ENCODE measurements at regions not wholly inside any gene's neighbourhood (a gene's known extent, or its start where the extent isn't known, plus 50 kb on each side); places are given as distances from the start of the nearest gene placed in this dataset.

DNA sequence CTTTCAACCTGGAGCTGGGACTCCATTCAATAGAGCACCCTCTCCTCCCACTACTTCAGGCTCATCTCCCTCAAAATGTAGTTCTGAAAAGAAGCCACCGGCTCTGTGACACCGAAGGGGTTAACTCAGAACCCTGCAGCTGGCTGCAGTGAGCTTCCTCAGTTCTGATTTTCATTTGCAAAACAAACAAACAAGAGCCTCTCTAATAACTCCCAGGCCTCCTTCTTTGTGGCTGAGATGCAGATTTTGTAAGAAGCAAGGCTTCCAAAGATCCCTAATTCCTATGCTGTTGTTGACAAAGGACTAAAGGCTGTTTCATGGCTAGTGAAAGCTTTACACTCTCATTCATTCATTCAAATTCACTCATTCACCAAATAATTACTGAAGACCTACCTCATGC lies 333.4 kb upstream of the TBX3 start:
- no peak for DNase-seq (ENCODE audit: low read depth)

- no peak for DNase-seq (ENCODE audit: low read depth)
These were observed 329.4 kb upstream of the TBX3 start for GRCh38 chr12:115013236-115013981.

DNA sequence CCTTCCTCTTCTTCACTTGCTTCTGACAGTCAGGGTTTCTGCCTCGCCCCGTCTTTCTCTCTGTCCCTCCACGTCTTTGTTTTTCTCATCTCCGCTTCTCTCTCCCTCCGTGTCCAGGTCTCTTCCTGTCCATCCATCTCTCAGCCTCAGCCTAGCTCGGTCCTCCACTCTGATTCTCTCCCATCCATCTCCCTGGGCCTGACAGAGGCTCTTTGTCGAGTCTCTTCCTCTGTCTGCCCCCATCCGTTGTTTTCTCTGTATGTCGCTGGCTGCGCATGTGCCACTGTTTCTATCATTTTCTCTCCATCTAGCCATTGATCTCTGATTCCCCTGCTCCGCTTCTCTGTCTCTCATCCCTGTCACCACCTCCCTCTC lies 328.9 kb upstream of the TBX3 start:
- DNase-seq (ENCODE audit: low read depth) = no peak

GRCh38 chr12:115011703-115012102 lies 327.7 kb upstream of the TBX3 start:
- no peak for DNase-seq (ENCODE audit: low read depth)

GRCh38 chr12:115010324-115010995 lies 326.5 kb upstream of the TBX3 start:
- peak; percentile 31 for DNase-seq (ENCODE audit: low read depth)

- no peak for DNase-seq (ENCODE audit: low read depth)
These were observed 325.0 kb upstream of the TBX3 start for GRCh38 chr12:115008929-115009328.

- DNase-seq (ENCODE audit: low read depth) = no peak
These were observed 320.6 kb upstream of the TBX3 start for GRCh38 chr12:115004470-115005146.

DNA sequence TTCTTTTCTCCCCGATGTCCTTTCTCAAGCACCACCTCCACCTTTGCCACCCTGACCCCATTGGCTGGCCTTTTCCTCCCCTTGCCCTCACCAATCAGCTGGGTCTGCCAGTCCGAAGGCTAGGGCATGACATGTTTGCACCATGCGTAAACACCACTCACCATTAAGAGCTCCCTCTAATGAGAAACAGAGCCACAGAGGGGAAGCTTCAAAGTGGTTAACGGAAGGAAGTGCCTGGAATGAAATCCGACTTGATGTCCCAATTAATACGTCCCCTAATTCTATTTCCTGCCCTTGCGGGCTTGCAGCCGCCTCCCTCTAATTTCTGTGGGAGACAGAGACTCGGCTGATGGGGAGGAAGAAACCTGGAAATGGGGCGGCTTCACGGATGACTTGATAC lies 318.5 kb upstream of the TBX3 start:
- no peak for DNase-seq (ENCODE audit: low read depth)

- no peak for DNase-seq (ENCODE audit: low read depth)
These were observed 317.7 kb upstream of the TBX3 start for GRCh38 chr12:115001571-115002180.

DNA sequence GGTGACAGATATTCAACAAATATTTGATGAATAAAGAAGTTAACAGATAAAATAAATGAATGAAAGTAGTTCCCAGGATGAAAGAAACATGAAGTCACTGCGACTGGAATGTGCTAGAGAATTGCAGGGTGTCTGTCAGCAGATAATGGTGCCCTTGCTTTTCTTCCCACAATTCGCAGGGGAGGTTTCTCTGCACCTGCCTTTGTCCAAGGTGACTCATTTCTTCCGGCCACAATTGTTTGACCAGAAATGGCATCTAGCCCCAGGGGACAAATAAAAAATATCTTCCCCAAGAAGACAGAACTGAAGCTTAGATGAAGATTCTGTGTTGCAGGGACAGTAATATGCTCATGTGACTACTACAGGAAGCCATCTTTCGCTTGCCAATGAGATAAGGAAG lies 316.1 kb upstream of the TBX3 start:
- DNase-seq (ENCODE audit: low read depth) = peak; percentile 18

DNA sequence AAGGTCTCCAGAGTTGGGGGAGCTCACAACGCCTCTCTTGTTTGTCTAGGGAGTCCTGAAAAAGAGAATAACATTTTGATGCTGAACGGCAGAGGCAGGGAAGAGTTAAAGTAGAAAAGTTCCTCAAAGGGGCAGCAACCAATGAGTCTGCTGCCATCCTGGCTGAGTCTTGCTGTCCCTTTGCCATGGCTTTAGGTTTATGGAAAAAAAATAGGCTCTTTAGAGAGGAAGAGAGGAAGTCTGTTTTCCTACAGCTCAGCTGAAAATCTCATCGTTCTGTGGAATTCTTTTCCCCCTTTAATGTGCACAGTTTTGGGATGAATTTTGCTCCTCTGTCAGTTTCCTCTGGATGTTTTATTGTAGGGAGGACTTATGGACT lies 314.8 kb upstream of the TBX3 start:
- no peak for DNase-seq (ENCODE audit: low read depth)

GRCh38 chr12:114998118-114998749 lies 314.3 kb upstream of the TBX3 start:
- no peak for DNase-seq (ENCODE audit: low read depth)

DNA sequence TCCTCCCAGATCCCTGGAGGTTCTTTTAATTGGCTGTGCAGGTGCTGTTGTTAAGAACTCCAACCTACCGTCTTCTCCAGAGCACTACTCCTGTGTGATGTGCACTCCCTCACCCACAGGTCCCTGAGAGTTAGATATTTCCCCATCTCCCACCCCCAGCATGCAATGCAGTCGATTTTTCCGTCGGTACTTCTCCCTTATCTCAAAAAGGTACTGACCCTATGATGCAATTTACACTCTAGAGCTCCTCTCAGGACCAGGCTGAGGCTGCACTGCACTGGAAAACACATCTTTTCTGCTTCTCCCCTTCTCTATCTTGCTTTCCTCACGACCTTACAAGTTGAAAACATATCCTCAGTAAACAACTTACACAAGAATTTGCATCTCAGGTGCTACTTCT lies 312.4 kb upstream of the TBX3 start:
- DNase-seq (ENCODE audit: low read depth) = no peak

- DNase-seq (ENCODE audit: low read depth) = peak; percentile 54
These were observed 311.9 kb upstream of the TBX3 start for GRCh38 chr12:114995891-114996290.

DNA sequence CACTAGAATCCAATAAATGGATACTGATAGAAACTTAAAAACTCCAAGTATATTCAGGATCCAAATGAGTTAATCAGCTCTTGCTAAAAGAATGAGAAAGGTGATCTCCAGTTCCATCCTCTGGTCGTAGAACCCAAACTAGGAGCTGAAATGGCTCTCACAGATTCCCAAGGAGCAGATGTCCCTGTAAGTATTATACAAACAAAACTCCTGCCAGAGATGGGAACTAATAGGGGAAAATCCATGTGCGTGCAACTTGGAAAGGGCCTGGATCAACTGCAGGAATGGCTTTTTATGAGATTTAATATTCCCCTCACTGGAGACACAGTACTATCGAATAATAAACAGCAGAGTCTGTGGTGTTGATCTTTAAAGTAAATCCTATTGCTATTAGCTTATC lies 309.2 kb upstream of the TBX3 start:
- DNase-seq (ENCODE audit: low read depth) = no peak

DNA sequence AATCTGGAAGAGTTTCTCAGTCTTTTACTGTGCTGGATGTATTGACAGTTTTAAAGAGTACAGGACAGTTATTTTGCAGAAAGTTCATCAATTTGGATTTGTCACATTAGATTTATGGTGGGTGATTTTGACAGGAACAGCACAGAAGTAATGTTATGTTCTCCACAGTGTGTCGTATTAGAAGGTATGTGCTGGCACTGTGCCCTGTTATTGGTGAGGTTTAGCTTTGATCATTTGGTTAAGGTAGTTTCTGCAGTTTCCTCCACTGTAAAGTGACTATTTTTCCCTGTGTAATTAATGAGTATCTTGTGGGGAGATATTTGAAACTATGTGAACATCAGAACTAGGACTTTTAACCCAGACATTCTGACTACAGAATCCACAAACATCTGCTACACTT lies 308.5 kb upstream of the TBX3 start:
- DNase-seq (ENCODE audit: low read depth) = no peak

- no peak for DNase-seq (ENCODE audit: low read depth)
These were observed 306.4 kb upstream of the TBX3 start for GRCh38 chr12:114990381-114990780.

GRCh38 chr12:114986849-114987248 lies 302.9 kb upstream of the TBX3 start:
- no peak for DNase-seq (ENCODE audit: low read depth)

- DNase-seq (ENCODE audit: low read depth) = no peak
These were observed 302.3 kb upstream of the TBX3 start for GRCh38 chr12:114986178-114986714.

- DNase-seq (ENCODE audit: low read depth) = peak; percentile 17
These were observed 300.7 kb upstream of the TBX3 start for GRCh38 chr12:114984634-114985061.

DNA sequence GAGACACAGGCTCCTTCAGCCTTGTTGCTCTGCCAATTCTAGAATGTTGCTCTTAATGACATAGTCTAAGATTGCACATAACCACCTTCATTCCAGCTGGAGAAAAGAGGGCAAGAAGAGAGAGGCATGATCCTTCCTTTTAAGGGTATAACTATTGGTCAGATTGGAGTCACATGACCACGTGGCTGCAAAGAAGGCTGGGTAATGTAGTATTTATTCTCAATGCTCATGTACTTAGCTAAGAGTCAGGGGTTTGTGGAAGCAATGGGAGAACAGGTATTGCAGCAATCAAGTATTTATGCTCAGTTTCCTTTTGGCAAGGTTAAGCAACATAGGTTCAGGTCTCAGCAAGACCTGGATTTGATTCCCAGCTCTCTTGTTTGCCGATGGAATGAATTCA lies 298.8 kb upstream of the TBX3 start:
- no peak for DNase-seq (ENCODE audit: low read depth)

DNA sequence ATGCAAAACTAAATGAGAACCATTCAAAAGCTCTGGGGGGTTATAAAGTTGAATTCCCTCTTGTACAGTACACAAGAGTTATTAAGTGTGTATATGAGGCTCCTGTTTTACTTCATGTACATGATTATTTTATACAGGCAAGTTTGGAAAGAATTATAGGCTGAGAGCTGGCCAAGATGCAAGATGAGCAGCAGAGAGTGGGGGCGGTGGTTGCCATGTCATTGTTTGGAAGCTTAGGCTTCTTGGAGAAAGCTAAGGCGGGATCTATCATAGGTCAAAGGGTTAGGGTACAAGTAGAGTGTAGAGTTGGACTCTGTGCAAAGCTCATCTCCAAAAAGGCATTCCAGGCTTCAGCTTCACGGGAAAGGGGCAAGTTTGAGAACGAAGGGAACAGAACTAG lies 297.1 kb upstream of the TBX3 start:
- no peak for DNase-seq (ENCODE audit: low read depth)

All from iris pigment epithelial cell (primary cell).